OCI-LY1 (cell line): ENCODE measurements at regions not wholly inside any gene's neighbourhood (a gene's known extent, or its start where the extent isn't known, plus 50 kb on each side); places are given as distances from the start of the nearest gene placed in this dataset.

Source experiments
- H2AFZ ChIP-seq: fragments of 200-600 bp; sonication (generic), shearing (Covaris generic); 2 replicates; pipeline ENCODE4 v1.6.0; 2014; ENCODE audit warnings: antibody characterized with exemption, mild to moderate bottlenecking, low read length
- H3F3A ChIP-seq: fragments of 200-600 bp; sonication (generic), shearing (Covaris generic); 2 replicates; pipeline ENCODE4 v1.6.0; 2014; ENCODE audit warnings: mild to moderate bottlenecking, antibody characterized with exemption, low read length, moderate library complexity; ENCODE audit not compliant: insufficient read depth
- H3K27ac ChIP-seq: fragments of 200-600 bp; sonication (generic); 2 replicates; pipeline ENCODE4 v1.5.1; 2014; ENCODE audit warnings: low read length, mixed run types, mild to moderate bottlenecking, low read depth; ENCODE audit not compliant: poor library complexity, severe bottlenecking
- H3K27me3 ChIP-seq: fragments of 200-600 bp; sonication (generic); 2 replicates; pipeline ENCODE4 v1.6.0; 2014; ENCODE audit warnings: antibody characterized with exemption, mild to moderate bottlenecking, low read length, moderate library complexity; ENCODE audit not compliant: insufficient read depth
- H3K36me3 ChIP-seq: fragments of 200-600 bp; sonication (generic); 2 replicates; pipeline ENCODE4 v1.6.1; 2014; ENCODE audit warnings: mild to moderate bottlenecking, antibody characterized with exemption, low read length, moderate library complexity, mixed read lengths; ENCODE audit not compliant: insufficient read depth
- H3K4me1 ChIP-seq: fragments of 200-600 bp; sonication (generic); 2 replicates; pipeline ENCODE4 v1.5.1; 2014; ENCODE audit warnings: mild to moderate bottlenecking, low read length, moderate library complexity; ENCODE audit not compliant: insufficient read depth, severe bottlenecking
- H3K4me2 ChIP-seq: fragments of 200-600 bp; sonication (generic), shearing (Covaris generic); 2 replicates; pipeline ENCODE4 v1.6.1; 2014; ENCODE audit warnings: low read length
- H3K4me3 ChIP-seq: fragments of 200-600 bp; sonication (generic); 2 replicates; pipeline ENCODE4 v1.5.1; 2014; ENCODE audit warnings: low read length, low read depth, mild to moderate bottlenecking, mixed read lengths; ENCODE audit not compliant: poor library complexity, severe bottlenecking
- H3K79me2 ChIP-seq: fragments of 200-600 bp; shearing (Covaris generic); 2 replicates; pipeline ENCODE4 v1.6.1; 2016; ENCODE audit warnings: mixed run types, low read length, mixed read lengths; ENCODE audit not compliant: insufficient read depth
- H3K9ac ChIP-seq: fragments of 200-600 bp; sonication (generic), shearing (Covaris generic); 2 replicates; pipeline ENCODE4 v1.6.1; 2014; ENCODE audit warnings: mild to moderate bottlenecking, low read length, mixed read lengths
- H3K9me2 ChIP-seq: fragments of 200-600 bp; sonication (generic), shearing (Covaris generic); 2 replicates; pipeline ENCODE4 v1.6.1; 2014; ENCODE audit warnings: low read depth, mild to moderate bottlenecking, low read length, mixed read lengths
- H3K9me3 ChIP-seq: fragments of 200-600 bp; shearing (Covaris generic); 2 replicates; pipeline ENCODE4 v1.6.1; 2014; ENCODE audit warnings: low read length, mixed read lengths
- H4K20me1 ChIP-seq: fragments of 200-600 bp; sonication (generic), shearing (Covaris generic); 2 replicates; pipeline ENCODE4 v1.6.0; 2016; ENCODE audit warnings: mild to moderate bottlenecking, low read length; ENCODE audit not compliant: insufficient read depth
- CTCF ChIP-seq: fragments of 200-600 bp; sonication (generic), shearing (Covaris generic); IDR thresholded peaks from 2 replicates; pipeline ENCODE4 v1.5.1; 2017; ENCODE audit warnings: mild to moderate bottlenecking, antibody characterized with exemption, low read length, moderate library complexity, mixed read lengths
- EZH2 ChIP-seq: fragments of 200-600 bp; sonication (generic), shearing (Covaris generic); IDR thresholded peaks from 2 replicates; pipeline ENCODE4 v1.8.0; 2017; ENCODE audit warnings: borderline replicate concordance, mixed run types, mild to moderate bottlenecking, antibody characterized with exemption, low read length, moderate library complexity, mixed read lengths

GRCh38 chr1:30371179-30371788 is 352.1 kb downstream of the MATN1 start:
- Histone ChIP-seq H3K4me3 (no peak overlapping the region), H3K4me2 (no peak overlapping the region)

GRCh38 chr1:30368651-30369240 is 354.6 kb downstream of the MATN1 start:
- Histone ChIP-seq H3K9ac (no peak overlapping the region), H3K36me3 (no peaks in the 10 kb centered on the region), H3K4me3 (no peak overlapping the region), H3K79me2 (no peaks in the 10 kb centered on the region), H3K4me2 (no peak overlapping the region), H4K20me1 (no peaks in the 10 kb centered on the region), H3K9me2 (no peaks in the 10 kb centered on the region), H3F3A (no peaks in the 10 kb centered on the region), H3K27ac (no peak overlapping the region), H2AFZ (no peak overlapping the region), H3K27me3 (no peaks in the 10 kb centered on the region), H3K4me1 (no peaks in the 10 kb centered on the region), H3K9me3 (no peaks in the 10 kb centered on the region)
- no peak for TF ChIP-seq EZH2
- no peak for TF ChIP-seq CTCF

More at GRCh38 chr1:30371179-30371788, 352.1 kb downstream of the MATN1 start:
- H3K9me2 ChIP-seq: no peaks in the 10 kb centered on the region
- H3K9ac ChIP-seq: no peak overlapping the region
- no peak overlapping the region for H2AFZ ChIP-seq
- no peaks in the 10 kb centered on the region for H4K20me1 ChIP-seq
- H3K27ac ChIP-seq: no peak overlapping the region
- no peaks in the 10 kb centered on the region for H3K9me3 ChIP-seq
- no peaks in the 10 kb centered on the region for H3K36me3 ChIP-seq
- no peaks in the 10 kb centered on the region for H3K4me1 ChIP-seq
- H3K79me2 ChIP-seq: no peaks in the 10 kb centered on the region
- H3K27me3 ChIP-seq: no peaks in the 10 kb centered on the region
- H3F3A ChIP-seq: no peaks in the 10 kb centered on the region
- no peak for TF ChIP-seq CTCF
- no peak for TF ChIP-seq EZH2

GRCh38 chr1:30366911-30367310 is 356.5 kb downstream of the MATN1 start:
- no peaks in the 10 kb centered on the region for H4K20me1 ChIP-seq
- H3K27me3 ChIP-seq: no peaks in the 10 kb centered on the region
- H3K4me3 ChIP-seq: no peak overlapping the region
- no peak overlapping the region for H3K9ac ChIP-seq
- H3K4me1 ChIP-seq: no peaks in the 10 kb centered on the region
- H3K27ac ChIP-seq: no peak overlapping the region
- H3K36me3 ChIP-seq: no peaks in the 10 kb centered on the region
- H3K79me2 ChIP-seq: no peaks in the 10 kb centered on the region
- H3F3A ChIP-seq: no peaks in the 10 kb centered on the region
- no peaks in the 10 kb centered on the region for H3K9me3 ChIP-seq
- no peak overlapping the region for H3K4me2 ChIP-seq
- no peaks in the 10 kb centered on the region for H3K9me2 ChIP-seq
- TF ChIP-seq CTCF (no peak), EZH2 (no peak)
- no peak overlapping the region for H2AFZ ChIP-seq
